ENCODE measurements at regions not wholly inside any gene's neighbourhood (a gene's known extent, or its start where the extent isn't known, plus 50 kb on each side); places are given as distances from the start of the nearest gene placed in this dataset.

DNA sequence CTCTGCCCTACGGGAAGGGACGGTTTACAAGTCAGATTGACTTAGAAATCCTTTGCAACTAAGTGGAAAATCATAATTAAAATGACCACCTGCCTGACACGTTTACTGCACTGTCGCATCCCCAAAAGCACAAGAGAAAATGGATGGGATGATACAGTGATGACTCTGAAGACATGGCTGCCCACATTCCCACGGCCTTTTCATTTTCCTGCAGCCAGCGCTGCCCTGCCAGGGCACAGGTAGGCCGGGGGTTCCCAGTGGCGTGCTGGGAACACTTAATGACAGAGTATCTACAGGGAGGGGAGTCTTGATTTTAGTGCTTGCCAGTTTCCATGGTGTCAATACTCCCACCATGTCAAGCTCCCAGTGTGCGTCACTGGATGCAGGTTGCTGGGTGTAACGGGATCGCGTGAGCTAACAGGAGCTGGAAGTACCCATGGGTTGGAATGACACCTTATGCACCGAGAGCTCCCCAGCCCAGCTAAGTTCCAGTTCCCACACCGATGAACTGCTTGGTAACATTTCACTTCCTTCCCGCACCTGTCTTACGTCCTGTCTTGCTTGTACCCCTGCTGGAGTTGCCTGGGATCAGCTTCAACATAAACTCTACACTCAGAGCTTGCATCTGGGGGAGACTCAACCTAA lies 129.0 kb downstream of the ANKRD60 start:
- Histone ChIP-seq H3K4me2 (ENCODE audit: low read depth, low read length, poor library complexity, severe bottlenecking) (no peak overlapping the region), H3K9me3 (ENCODE audit: insufficient read depth, low read depth, low read length) (no peaks in the 10 kb centered on the region), H3K27me3 (ENCODE audit: insufficient read depth, low read length, poor library complexity, severe bottlenecking) (no peaks in the 10 kb centered on the region), H3F3A (ENCODE audit: low read depth) (no peaks in the 10 kb centered on the region), H2AFZ (ENCODE audit: low read length) (no peak overlapping the region), H3K9ac (ENCODE audit: low read depth, low read length, poor library complexity, severe bottlenecking) (no peak overlapping the region), H3K4me3 (ENCODE audit: low read length, poor library complexity, severe bottlenecking) (no peak overlapping the region), H3K9me2 (replicated peaks; ENCODE audit: low read depth, low read length) (no peaks in the 10 kb centered on the region), H3K79me2 (ENCODE audit: insufficient read depth, low read length) (no peaks in the 10 kb centered on the region), H3K36me3 (ENCODE audit: insufficient read depth, low read length) (no peaks in the 10 kb centered on the region), H3K4me1 (ENCODE audit: insufficient read depth, low read length, poor library complexity, severe bottlenecking) (no peaks in the 10 kb centered on the region), H4K20me1 (ENCODE audit: insufficient read depth, low read length, poor library complexity, severe bottlenecking) (no peaks in the 10 kb centered on the region)
- TF ChIP-seq, protein P1, sequence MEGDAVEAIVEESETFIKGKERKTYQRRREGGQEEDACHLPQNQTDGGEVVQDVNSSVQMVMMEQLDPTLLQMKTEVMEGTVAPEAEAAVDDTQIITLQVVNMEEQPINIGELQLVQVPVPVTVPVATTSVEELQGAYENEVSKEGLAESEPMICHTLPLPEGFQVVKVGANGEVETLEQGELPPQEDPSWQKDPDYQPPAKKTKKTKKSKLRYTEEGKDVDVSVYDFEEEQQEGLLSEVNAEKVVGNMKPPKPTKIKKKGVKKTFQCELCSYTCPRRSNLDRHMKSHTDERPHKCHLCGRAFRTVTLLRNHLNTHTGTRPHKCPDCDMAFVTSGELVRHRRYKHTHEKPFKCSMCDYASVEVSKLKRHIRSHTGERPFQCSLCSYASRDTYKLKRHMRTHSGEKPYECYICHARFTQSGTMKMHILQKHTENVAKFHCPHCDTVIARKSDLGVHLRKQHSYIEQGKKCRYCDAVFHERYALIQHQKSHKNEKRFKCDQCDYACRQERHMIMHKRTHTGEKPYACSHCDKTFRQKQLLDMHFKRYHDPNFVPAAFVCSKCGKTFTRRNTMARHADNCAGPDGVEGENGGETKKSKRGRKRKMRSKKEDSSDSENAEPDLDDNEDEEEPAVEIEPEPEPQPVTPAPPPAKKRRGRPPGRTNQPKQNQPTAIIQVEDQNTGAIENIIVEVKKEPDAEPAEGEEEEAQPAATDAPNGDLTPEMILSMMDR (conservative IDR thresholded peaks at IDR 0.05; ENCODE audit: low read length), result no peak
- TF ChIP-seq EZH2phosphoT487 (IDR thresholded peaks at IDR 0.05; ENCODE audit: borderline replicate concordance), result no peak

DNA sequence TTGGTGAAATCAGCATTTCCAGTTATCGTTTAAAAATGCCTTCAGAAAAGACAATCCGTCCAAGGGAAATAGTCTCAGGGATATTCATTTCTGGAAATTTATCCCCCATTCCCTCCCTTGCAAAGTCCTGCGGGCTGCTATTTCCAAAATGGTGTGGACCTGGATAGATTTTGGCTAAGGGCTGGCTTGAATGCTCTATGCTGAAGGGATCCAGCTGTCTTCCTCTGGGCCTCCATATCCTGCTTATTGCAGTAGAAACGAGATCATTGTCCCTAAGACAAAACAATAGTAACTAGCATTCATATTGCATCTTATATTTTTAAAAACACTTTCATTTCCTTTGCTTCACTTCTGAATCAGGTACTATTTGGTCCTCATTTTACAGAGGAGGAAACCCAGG lies 129.9 kb downstream of the ANKRD60 start:
- no peaks in the 10 kb centered on the region for H3F3A ChIP-seq (ENCODE audit: low read depth)
- no peak overlapping the region for H3K9ac ChIP-seq (ENCODE audit: low read depth, low read length, poor library complexity, severe bottlenecking)
- no peak for TF ChIP-seq EZH2phosphoT487 (IDR thresholded peaks at IDR 0.05; ENCODE audit: borderline replicate concordance)
- TF ChIP-seq, protein P1 (conservative IDR thresholded peaks at IDR 0.05; ENCODE audit: low read length), result no peak
- no peak overlapping the region for H2AFZ ChIP-seq (ENCODE audit: low read length)
- no peaks in the 10 kb centered on the region for H4K20me1 ChIP-seq (ENCODE audit: insufficient read depth, low read length, poor library complexity, severe bottlenecking)
- H3K9me3 ChIP-seq (ENCODE audit: insufficient read depth, low read depth, low read length), result no peaks in the 10 kb centered on the region
- no peak overlapping the region for H3K4me3 ChIP-seq (ENCODE audit: low read length, poor library complexity, severe bottlenecking)
- H3K4me2 ChIP-seq (ENCODE audit: low read depth, low read length, poor library complexity, severe bottlenecking), result no peak overlapping the region
- no peaks in the 10 kb centered on the region for H3K79me2 ChIP-seq (ENCODE audit: insufficient read depth, low read length)
- H3K4me1 ChIP-seq (ENCODE audit: insufficient read depth, low read length, poor library complexity, severe bottlenecking), result no peaks in the 10 kb centered on the region
- H3K36me3 ChIP-seq (ENCODE audit: insufficient read depth, low read length), result no peaks in the 10 kb centered on the region
- H3K27me3 ChIP-seq (ENCODE audit: insufficient read depth, low read length, poor library complexity, severe bottlenecking), result no peaks in the 10 kb centered on the region
- H3K9me2 ChIP-seq (replicated peaks; ENCODE audit: low read depth, low read length), result no peaks in the 10 kb centered on the region

DNA sequence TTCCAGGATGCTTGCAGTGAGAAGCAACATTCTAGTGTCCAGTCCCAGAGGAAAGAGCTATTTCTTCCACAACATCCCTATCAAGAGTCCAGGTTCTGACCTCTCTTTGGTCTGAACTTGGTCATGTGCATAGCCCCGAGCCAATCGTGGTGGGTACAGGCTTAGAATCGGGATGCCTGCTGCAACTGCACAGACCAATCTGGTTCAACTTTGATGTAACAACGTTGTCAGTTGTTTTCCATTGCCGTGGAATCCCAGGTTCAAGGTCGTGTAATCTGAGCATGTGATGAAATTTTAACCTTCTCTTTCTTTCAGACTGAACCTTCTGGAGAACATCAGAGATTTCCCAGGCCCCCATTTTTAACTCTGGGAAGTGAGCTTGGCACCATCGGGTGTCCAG lies 130.5 kb downstream of the ANKRD60 start:
- no peaks in the 10 kb centered on the region for H3K4me1 ChIP-seq (ENCODE audit: insufficient read depth, low read length, poor library complexity, severe bottlenecking)
- H3F3A ChIP-seq (ENCODE audit: low read depth), result no peaks in the 10 kb centered on the region
- H2AFZ ChIP-seq (ENCODE audit: low read length), result no peak overlapping the region
- H3K79me2 ChIP-seq (ENCODE audit: insufficient read depth, low read length), result no peaks in the 10 kb centered on the region
- H3K4me3 ChIP-seq (ENCODE audit: low read length, poor library complexity, severe bottlenecking), result no peak overlapping the region
- H4K20me1 ChIP-seq (ENCODE audit: insufficient read depth, low read length, poor library complexity, severe bottlenecking), result no peaks in the 10 kb centered on the region
- no peak for TF ChIP-seq EZH2phosphoT487 (IDR thresholded peaks at IDR 0.05; ENCODE audit: borderline replicate concordance)
- TF ChIP-seq, protein P1 (conservative IDR thresholded peaks at IDR 0.05; ENCODE audit: low read length), result no peak
- no peaks in the 10 kb centered on the region for H3K9me3 ChIP-seq (ENCODE audit: insufficient read depth, low read depth, low read length)
- no peaks in the 10 kb centered on the region for H3K36me3 ChIP-seq (ENCODE audit: insufficient read depth, low read length)
- H3K27me3 ChIP-seq (ENCODE audit: insufficient read depth, low read length, poor library complexity, severe bottlenecking), result no peaks in the 10 kb centered on the region
- H3K9ac ChIP-seq (ENCODE audit: low read depth, low read length, poor library complexity, severe bottlenecking), result no peak overlapping the region
- H3K9me2 ChIP-seq (replicated peaks; ENCODE audit: low read depth, low read length), result no peaks in the 10 kb centered on the region
- H3K4me2 ChIP-seq (ENCODE audit: low read depth, low read length, poor library complexity, severe bottlenecking), result no peak overlapping the region
